Caco-2 (cell line): ENCODE measurements at regions not wholly inside any gene's neighbourhood (a gene's known extent, or its start where the extent isn't known, plus 50 kb on each side); places are given as distances from the start of the nearest gene placed in this dataset.

Experiments used
- BruUV-seq: library from RNA; stranded (reverse); fragments of 400-500 nt; replicated peaks from 2 replicates; lab custom pipeline; 2021; lab: Mats Ljungman, UMichigan
- CTCF ChIA-PET: fragments of 300-600 bp; sonication (Branson Sonifier 250); formaldehyde crosslinking; loops from one replicate; lab custom pipeline; 2022; ENCODE audit warnings: antibody characterized with exemption; lab: Charles Lee
- POLR2A ChIA-PET: fragments of 300-600 bp; sonication (Branson Sonifier 250); formaldehyde crosslinking; loops from one replicate; lab custom pipeline; 2022; ENCODE audit warnings: antibody characterized with exemption; lab: Charles Lee
- DNase-seq, 2 experiments: peaks; one replicate each; pipeline versions ENCODE4 v3.0.0 to v3.0.0-alpha.2; 2020 to 2022
- H3K27me3 ChIP-seq: replicated peaks from 2 replicates; pipeline ENCODE4 v1.6.0; 2011; ENCODE audit warnings: low read length; ENCODE audit not compliant: control insufficient read depth, insufficient read depth
- H3K36me3 ChIP-seq: 2 replicates; pipeline ENCODE4 v1.5.1; 2011; ENCODE audit warnings: low read length; ENCODE audit not compliant: control insufficient read depth, insufficient read depth
- H3K4me1 ChIP-seq: fragments of 250-450 bp; sonication (Bioruptor Pico); 2 replicates; pipeline ENCODE4 v1.5.1; 2020; ENCODE audit warnings: mild to moderate bottlenecking
- H3K4me3 ChIP-seq: 2 replicates; pipeline ENCODE4 v1.5.1; 2011; ENCODE audit warnings: low read depth, mild to moderate bottlenecking, control low read depth, low read length
- H3K9me3 ChIP-seq: fragments of 250-450 bp; sonication (Bioruptor Pico); 2 replicates; pipeline ENCODE4 v1.5.1; 2020; ENCODE audit warnings: mild to moderate bottlenecking, moderate library complexity
- H3K27ac Mint-ChIP-seq: one replicate; pipeline ENCODE4 v1.8.0; 2022; ENCODE audit warnings: mixed read lengths; ENCODE audit not compliant: unreplicated experiment
- H3K27me3 Mint-ChIP-seq: one replicate; pipeline ENCODE4 v1.8.0; 2022; ENCODE audit warnings: mixed read lengths; ENCODE audit not compliant: insufficient read depth, unreplicated experiment
- H3K36me3 Mint-ChIP-seq: one replicate; pipeline ENCODE4 v1.8.0; 2022; ENCODE audit warnings: mild to moderate bottlenecking, mixed read lengths; ENCODE audit not compliant: insufficient read depth, unreplicated experiment
- H3K4me1 Mint-ChIP-seq: one replicate; pipeline ENCODE4 v1.8.0; 2022; ENCODE audit warnings: low read depth, mixed read lengths; ENCODE audit not compliant: unreplicated experiment
- H3K4me3 Mint-ChIP-seq: one replicate; pipeline ENCODE4 v1.8.0; 2022; ENCODE audit warnings: mild to moderate bottlenecking, moderate library complexity, mixed read lengths; ENCODE audit not compliant: unreplicated experiment
- H3K9me3 Mint-ChIP-seq: one replicate; pipeline ENCODE4 v1.8.0; 2022; ENCODE audit warnings: mixed read lengths; ENCODE audit not compliant: unreplicated experiment
- CTCF ChIP-seq, 2 experiments: fragments of 200-600 bp in 1 of 2; IDR thresholded peaks; 1 replicate in 1 of 2; 2 replicates in 1 of 2; pipeline versions ENCODE4 v1.5.1 to v1.8.0; 2011 to 2022; ENCODE audit warnings: antibody characterized with exemption in 1 of 2, control low read depth in 1 of 2, inconsistent platforms in 1 of 2, low read depth in 1 of 2, low read length in 1 of 2, mild to moderate bottlenecking in 1 of 2, moderate library complexity in 1 of 2; ENCODE audit not compliant: insufficient read depth in 1 of 2, severe bottlenecking in 1 of 2, unreplicated experiment in 1 of 2
- intact Hi-C: fragments of 100-400 bp; cut with micrococcal nuclease; formaldehyde crosslinking; loops from one replicate; pipeline ENCODE4 v1.10.0; 2022; ENCODE audit not compliant: unreplicated experiment

DNA sequence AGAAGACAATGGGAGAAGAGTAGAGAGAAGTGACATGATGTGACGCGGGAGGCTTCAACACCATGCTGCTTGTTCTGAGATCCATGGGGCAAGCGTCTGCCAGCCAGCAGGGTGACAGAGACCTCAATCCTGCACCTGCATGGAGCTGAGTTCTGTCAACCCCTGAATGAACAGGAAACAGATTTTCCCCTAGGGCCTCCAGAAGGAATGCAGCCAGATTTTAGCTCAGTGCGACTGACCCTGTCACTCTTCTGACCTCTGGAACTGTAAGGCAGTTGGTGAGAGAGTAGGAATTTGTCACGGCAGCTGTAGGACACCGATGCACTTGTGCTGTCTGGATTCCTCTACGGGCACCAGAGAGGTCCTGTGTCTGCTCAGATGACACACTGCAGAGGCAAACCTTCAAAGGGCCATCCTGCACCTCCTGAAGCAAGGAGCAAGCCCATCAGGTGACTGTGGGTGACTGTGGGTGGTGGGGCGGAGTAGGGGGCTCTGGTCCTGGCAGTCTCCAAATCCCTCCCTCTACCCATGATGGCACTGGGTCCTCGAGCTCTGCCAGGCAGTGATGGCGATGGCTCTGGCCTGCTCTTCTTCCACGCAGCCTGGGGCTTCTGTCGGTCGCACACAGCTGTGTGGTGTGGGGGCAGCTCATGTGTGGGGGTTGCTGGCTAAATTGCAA is 194.3 kb upstream of the TWIST2 start:
- BruUV-seq = no TSS peak
- Histone ChIP-seq H3K36me3 (no peaks in the 10 kb centered on the region), H3K27me3 (no peaks in the 10 kb centered on the region), H3K4me1 (0 out of 2 replicates have a peak, but pooled peaks cover 4% of the 10 kb centered on the region), H3K9me3 (no peaks in the 10 kb centered on the region), H3K4me3 (no peak overlapping the region)
- ChIA-PET CTCF (no interaction called here), POLR2A (no interaction called here)
- H3K27me3 Mint-ChIP-seq = peaks cover 2% of the 10 kb centered on the region
- no peaks in the 10 kb centered on the region for H3K36me3 Mint-ChIP-seq
- H3K4me1 Mint-ChIP-seq = peaks cover 6% of the 10 kb centered on the region
- no peak overlapping the region for H3K4me3 Mint-ChIP-seq
- no peaks in the 10 kb centered on the region for H3K9me3 Mint-ChIP-seq
- intact Hi-C loops = no loop called here
- no peak for TF ChIP-seq CTCF (IDR thresholded peaks at IDR 0.05; ENCODE audit: insufficient read depth in 1 of 2, low read depth in 1 of 2, low read length in 1 of 2, severe bottlenecking in 1 of 2, unreplicated experiment in 1 of 2)
- DNase-seq = no peak
- no peak overlapping the region for H3K27ac Mint-ChIP-seq

DNA sequence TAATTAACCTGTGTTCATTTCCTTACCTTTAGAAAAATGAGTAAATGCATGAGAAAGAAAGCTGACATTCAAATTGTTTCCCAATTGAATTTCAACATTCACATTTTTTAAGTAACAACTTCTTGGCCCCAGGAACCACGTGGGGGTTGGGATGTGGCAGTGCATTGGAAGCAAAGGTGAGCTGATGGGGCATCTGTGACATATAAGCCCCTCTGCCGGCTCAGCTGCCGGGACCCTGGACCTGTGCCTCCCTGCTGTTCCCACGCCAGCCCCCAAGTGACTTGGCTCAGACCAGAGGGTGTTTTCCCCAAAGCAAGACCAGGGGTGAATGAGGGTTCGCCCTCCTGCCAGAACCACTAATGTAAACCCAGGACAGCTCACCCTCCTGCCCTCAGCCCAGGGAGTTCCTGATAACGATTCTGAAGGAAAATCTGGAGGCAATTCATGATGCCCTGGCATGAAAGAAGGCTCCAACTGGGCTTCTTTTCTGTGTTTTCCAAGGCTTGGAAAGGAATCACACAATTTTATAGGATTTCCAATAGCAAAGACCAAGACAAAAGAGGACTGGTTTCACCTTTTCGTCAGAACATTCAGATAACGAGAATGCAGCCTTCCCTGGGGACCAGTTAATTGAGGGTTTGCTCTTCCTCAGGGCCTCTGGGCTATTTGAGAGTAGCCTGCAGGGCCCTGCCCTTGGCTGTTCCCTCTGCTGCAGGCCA is 193.2 kb upstream of the TWIST2 start:
- POLR2A ChIA-PET = no interaction called here
- CTCF ChIA-PET = no interaction called here
- Histone ChIP-seq H3K4me1 (0 out of 2 replicates have a peak, but pooled peaks cover 4% of the 10 kb centered on the region), H3K36me3 (no peaks in the 10 kb centered on the region), H3K27me3 (no peaks in the 10 kb centered on the region), H3K4me3 (no peak overlapping the region), H3K9me3 (no peaks in the 10 kb centered on the region)
- peaks cover 2% of the 10 kb centered on the region for H3K27me3 Mint-ChIP-seq
- DNase-seq = no peak
- no peaks in the 10 kb centered on the region for H3K9me3 Mint-ChIP-seq
- intact Hi-C loops = no loop called here
- H3K27ac Mint-ChIP-seq = no peak overlapping the region
- no peak for TF ChIP-seq CTCF (IDR thresholded peaks at IDR 0.05; ENCODE audit: insufficient read depth in 1 of 2, low read depth in 1 of 2, low read length in 1 of 2, severe bottlenecking in 1 of 2, unreplicated experiment in 1 of 2)
- no TSS peak for BruUV-seq
- H3K4me1 Mint-ChIP-seq = peaks cover 6% of the 10 kb centered on the region
- H3K4me3 Mint-ChIP-seq = no peak overlapping the region
- no peaks in the 10 kb centered on the region for H3K36me3 Mint-ChIP-seq

DNA sequence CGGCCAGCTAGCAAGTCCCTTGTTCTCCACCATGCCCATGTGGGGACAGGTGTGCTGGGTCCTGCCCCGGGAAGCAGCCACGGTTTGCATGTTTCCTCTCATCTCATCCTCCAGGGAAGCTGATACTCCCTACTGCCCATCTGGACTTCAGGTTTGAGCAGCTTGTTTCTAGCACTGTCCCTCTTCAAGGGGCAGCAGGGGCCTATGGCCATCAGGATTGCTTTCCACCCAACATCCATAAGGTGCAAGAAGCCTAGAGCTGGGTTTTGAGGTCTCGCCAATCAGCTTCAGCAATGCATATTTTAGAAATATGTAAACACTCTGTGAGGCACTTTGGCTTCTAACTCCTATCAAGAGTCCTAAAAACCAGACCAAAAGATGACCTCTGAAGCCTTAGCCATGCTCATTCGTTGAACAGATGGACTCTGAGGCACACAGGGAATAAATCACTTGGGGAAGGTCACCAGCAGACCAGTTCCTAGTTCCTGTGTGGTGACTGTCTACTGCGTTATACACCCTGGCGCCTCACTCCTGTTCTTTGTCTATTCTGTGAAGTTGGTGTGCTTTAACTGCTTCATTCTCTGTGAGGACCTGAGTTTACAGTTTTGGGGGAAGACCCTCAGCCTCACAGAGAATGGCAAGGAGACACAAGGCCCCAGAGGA is 192.6 kb upstream of the TWIST2 start:
- Histone ChIP-seq H3K4me1 (0 out of 2 replicates have a peak, but pooled peaks cover 4% of the 10 kb centered on the region), H3K27me3 (no peaks in the 10 kb centered on the region), H3K4me3 (no peak overlapping the region), H3K36me3 (no peaks in the 10 kb centered on the region), H3K9me3 (no peaks in the 10 kb centered on the region)
- Mint-ChIP-seq H3K4me1 (peaks cover 6% of the 10 kb centered on the region), H3K27me3 (no peaks in the 10 kb centered on the region), H3K36me3 (no peaks in the 10 kb centered on the region), H3K4me3 (no peak overlapping the region), H3K27ac (no peak overlapping the region), H3K9me3 (no peaks in the 10 kb centered on the region)
- no peak for TF ChIP-seq CTCF (IDR thresholded peaks at IDR 0.05; ENCODE audit: insufficient read depth in 1 of 2, low read depth in 1 of 2, low read length in 1 of 2, severe bottlenecking in 1 of 2, unreplicated experiment in 1 of 2)
- no TSS peak for BruUV-seq
- POLR2A ChIA-PET = no interaction called here
- CTCF ChIA-PET = no interaction called here
- intact Hi-C loops = no loop called here
- no peak for DNase-seq
